HG02852 (cell line): ENCODE measurements at regions not wholly inside any gene's neighbourhood (a gene's known extent, or its start where the extent isn't known, plus 50 kb on each side); places are given as distances from the start of the nearest gene placed in this dataset.

ENCODE experiments used
- ATAC-seq: cut with Tn5 transposase; IDR thresholded peaks from one replicate; pipeline ENCODE4 v1.9.1; 2021; ENCODE audit warnings: mild to moderate bottlenecking, moderate library complexity; ENCODE audit not compliant: unreplicated experiment

GRCh38 chr10:3723766-3724165 lies 61.2 kb downstream of the KLF6 start:
- ATAC-seq, result no peak

- ATAC-seq, result no peak
Observed at GRCh38 chr10:3720228-3721019, 64.6 kb downstream of the KLF6 start.

DNA sequence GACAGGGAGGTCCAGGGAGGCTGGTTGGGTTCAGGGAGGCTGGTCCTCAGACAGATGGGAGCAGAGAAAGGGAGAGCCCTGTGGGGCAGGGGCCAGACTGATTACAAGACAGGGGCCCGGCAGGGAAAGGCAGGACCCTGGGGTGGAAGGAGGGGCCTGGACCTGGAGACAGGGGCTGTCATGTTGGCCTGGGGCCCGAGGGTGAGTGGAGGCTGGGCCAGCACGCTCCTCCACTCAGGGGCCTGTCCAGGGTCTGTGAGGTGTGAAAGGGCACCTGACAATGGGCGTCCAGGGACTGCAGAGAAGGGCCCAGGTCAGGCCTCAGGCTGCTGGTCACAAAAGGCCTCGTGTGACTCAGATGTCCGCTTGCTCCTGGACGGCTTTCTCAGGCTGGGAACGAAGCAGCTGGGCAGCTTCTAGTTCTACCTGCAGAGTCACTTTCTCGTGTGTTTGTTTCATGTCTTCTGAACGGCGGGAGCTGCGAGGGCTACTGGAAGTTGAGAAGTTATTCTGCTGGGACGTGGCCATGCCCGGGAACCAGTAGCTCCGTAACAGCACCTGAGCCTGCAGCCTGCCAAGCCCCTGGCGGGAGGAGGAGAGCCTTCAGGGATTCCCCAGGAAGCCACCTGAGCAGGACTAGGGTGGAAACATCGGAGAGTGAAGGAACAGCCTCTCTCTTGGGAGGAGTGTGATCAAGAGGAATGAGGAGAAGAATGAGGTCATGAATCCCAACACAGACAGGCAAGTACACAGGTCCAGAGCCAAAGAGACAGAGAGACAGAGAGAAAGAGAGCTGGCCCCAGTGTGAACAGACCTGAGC lies 65.8 kb downstream of the KLF6 start:
- no peak for ATAC-seq

GRCh38 chr10:3716093-3716492 lies 68.9 kb downstream of the KLF6 start:
- ATAC-seq, result no peak

DNA sequence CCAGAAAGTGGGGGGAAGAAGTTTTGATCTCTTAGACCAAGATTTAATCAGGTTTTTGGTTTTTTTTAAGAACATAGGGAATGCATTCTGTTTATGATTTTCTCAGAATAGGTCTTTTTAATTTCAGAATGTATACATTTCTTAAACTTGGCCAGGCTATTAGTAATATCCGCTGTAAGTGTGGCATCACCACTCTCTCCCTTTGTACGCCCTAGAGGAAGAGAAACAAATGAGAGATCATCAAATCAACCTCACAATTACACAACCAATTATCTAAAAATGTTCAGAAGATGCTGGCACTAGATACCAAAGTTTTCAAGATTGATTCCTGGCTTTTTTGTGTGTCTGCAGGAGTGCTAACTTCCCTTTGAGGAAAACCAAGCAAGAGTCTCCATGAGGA lies 70.0 kb downstream of the KLF6 start:
- no peak for ATAC-seq

DNA sequence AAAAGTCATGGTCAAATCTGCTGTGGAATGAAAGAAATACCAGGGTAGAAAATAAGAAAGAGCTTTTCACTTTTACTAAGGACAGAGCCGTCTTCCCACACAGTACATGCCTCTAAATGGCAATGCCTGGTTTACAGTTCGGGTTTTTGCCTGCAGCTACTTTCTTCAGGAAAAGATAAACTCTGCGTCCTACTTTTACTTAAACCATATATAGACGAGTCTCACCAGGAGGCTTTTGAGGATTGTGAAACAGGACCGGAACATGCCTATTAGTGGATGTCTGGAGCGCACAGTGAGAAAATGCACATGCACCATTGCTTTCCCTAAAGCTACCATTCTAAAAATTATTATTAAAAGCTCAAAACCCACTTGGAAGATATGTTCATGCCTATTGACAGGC lies 70.5 kb downstream of the KLF6 start:
- ATAC-seq, result no peak

- no peak for ATAC-seq
Observed at GRCh38 chr10:3712707-3713106, 72.3 kb downstream of the KLF6 start.

DNA sequence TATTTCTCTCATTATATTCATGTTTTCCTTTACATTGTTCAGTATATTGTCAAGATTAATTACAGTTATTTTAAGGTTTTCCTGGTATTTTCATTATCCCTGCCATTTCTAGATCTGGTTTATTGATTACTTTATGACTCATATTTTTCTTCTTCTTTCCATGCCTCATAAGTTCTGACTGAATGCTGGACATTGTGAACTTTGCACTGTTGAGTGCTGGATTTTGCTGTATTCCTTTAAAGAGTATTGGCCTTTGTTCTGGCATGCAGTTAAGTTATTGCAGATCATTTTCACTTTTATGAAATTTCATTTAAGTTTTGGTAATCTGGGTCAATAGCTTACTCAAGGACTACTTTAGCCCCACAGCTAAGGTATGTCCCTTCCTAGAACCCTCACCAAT lies 73.1 kb downstream of the KLF6 start:
- ATAC-seq, result no peak

GRCh38 chr10:3710764-3711163 lies 74.2 kb downstream of the KLF6 start:
- ATAC-seq, result no peak

DNA sequence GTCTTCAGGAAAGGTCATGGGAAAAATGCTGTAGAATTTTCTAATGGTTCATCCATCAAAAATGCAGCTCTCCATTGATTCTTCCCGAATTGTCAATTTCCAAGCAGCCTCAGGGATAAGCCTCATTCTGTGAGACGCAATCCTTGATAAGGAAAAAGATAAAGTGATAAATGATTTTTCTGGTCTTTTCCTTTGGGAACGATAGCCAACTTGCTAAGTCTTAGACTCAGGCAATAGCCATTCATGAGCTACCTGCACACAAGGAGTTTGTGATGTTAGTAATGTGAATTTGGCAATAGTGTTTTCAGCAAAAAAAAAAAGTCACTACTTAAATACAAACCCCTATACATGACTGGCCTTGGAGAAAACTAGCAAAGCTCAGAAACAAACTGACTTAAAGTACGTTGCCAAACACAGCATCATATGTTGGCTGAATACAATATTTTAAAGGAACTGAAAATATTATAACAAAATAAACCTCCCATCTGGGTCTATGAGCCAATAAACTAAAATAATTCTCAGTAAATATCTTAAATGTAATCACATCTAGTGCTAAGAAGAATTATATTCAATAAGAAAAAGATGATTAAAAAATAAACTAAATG lies 75.5 kb downstream of the KLF6 start:
- no peak for ATAC-seq

DNA sequence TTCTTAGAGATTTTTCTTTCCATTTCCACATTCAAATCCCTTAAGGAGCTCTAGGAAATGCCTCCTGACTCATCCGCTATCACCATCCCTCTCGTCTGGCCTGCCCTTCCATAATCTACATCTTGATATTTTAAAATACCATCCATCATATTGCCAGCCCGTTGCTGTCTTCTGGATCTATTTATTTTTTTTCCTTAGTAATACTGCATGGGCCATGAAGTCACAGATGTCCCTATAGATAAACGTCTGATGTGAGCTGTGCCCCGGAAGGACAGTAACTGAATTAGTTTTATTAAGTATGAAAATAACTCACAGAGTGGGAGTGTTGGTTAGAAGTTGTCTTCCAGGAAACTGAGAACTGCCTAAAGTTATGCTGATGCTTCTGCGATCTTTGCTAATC lies 76.2 kb downstream of the KLF6 start:
- ATAC-seq, result no peak

DNA sequence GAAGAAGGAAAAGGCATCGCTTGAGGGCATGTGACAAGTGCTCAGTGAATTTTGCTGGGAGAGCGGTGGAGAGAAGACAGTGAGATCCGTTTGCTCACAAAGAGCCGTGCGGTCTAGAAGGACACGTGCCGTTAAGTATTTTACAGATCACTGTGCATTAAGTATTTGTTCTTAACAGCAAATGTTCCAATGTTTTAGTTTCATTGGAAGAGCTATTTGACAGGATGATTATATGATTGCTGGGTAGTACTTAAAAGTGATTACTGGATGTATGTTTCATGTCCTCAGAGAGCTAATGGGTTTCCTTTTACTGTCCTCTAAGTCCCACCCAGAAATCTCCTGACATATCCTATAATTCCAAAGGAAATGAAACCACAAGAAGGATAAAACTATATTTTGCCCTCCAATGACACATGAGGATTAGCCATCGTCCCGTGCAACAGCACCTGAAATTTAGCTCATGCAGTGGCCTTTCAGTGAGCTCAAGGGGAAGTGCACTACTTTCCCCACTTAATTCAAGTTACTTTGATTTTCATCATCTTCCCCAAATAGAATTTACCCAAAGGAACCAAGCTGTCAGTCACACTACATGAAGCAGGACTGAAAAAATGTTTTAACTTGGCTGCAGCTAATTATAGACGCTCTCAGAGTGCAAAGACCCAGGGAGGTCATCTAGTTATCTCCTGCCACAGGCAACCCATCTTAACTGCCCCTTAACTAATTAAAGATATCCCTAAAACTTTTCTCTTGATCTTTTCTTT lies 80.3 kb downstream of the KLF6 start:
- ATAC-seq, result no peak

GRCh38 chr10:3702569-3702968 lies 82.4 kb downstream of the KLF6 start:
- no peak for ATAC-seq

DNA sequence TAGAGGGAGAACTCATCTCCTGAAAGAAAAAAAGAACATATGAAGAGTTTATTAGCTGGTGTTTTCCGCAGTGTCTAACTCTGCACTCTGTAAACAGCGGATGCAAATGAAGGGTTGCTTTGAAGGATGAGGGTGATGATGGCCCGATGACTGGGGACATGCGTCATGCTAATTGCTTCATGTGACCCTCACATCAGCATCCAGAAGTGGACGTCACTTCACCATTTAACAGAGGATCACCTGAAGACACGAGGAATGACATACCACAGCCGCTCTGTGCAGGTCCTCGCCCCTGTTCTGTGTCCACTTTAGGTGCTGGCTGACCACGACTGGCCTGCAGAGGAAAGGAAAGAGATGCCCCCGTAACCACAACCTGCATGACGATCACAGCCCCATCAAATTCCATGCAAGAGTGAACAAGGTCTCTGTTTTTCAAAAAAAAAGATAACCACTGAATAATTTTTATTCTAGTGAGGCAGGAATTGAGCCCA lies 82.9 kb downstream of the KLF6 start:
- no peak for ATAC-seq

DNA sequence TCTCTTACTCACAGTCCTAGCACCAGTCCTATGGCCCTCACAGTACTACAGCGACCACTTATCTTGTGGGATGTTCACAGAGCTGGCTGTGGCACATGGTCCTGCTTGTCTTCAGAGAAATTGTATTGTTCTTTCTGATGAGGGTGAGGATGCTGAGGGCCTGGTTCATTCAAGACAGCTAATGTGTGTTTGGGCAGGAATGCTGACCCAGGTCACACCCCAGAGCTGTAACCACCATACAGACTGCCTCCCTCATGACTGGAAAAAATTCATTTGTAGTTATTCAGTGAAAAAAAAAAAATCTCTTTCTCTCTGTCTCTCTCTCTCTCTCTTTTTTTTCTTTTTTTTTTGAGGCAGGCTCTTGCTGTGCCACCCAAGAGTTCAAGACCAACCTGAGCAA lies 83.5 kb downstream of the KLF6 start:
- no peak for ATAC-seq

DNA sequence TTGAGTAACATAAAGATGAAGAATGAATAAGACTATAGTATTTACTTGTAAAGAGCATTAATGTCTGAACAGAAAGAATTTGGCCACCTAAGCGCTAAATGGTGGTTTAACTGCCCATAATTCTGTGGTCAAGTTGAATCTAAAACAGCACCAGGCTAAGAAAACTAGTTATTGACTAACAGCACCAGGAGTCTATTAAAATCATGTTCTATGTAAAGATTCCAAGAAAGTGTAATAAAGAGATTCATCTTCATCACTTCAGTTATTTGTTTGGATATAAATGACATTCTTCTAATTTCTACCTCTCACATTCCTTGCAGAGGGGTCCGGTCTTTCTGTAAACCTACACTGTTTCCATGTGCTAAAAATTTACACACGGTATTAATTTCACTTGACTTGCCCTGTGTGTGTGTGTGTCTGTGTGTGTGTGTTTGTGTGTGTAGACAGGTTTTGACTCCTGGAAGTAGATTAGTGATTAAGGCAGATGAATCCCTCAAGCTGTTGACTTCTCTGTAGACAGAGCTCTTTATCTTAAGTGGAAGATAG lies 84.4 kb downstream of the KLF6 start:
- ATAC-seq, result no peak

DNA sequence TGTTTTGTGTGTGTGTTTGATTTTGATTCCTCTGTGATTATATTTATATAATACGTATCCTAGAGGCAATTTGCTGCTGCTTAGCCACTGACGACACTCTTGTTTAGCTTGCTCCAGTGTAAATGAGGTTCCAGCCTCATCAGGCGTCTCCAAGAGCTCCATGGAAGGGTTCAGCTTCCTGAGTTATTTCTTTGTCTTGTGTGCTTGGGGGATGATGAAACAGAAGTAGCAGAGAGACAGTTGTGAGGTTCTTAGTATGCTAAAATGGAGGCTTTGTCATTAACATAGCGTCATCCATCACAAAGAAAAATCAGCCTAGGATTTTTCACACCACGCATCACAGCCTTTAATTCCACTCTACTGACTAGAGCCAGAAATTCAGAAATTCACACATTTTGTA lies 85.1 kb downstream of the KLF6 start:
- no peak for ATAC-seq

DNA sequence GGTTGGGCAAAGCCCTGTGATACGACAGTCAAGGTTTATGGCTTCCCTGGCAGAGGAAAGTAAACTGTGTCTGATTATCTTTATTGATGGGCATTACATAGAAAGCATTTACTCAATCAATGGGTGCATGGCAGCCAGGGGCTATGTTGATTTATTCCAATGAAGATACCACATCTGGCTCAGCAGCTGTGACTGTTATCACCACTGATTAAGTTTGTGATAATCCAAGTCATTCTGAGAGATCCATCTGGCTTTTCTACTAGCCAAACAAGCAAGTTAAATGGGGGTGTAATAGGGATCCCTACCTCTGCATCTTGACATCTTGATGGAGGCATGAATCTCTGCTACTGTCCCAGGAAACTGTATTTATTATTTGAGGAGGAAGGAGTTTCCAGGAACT lies 86.7 kb downstream of the KLF6 start:
- ATAC-seq, result no peak

DNA sequence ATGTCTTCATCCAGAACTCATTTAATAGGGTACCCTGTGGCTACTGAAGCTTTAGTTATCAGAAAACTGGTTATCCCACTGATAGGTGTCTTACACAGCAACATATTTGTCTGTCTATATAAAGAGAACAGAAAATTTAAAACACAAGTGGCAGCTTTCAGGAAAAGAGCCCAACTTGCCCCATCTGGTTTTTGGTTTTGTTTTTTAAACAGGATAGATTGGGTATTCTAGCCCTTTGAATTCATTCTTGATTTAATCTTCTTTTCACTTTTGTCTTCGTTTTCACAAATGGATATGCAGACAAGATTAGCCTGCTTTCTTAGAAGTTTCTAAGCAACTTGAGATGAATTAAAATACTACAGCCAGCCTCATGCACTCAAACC lies 91.3 kb downstream of the KLF6 start:
- no peak for ATAC-seq

GRCh38 chr10:3693022-3693697 lies 91.8 kb downstream of the KLF6 start:
- ATAC-seq, result no peak
